Liver (tissue), 8 donors: ENCODE measurements at regions not wholly inside any gene's neighbourhood (a gene's known extent, or its start where the extent isn't known, plus 50 kb on each side); places are given as distances from the start of the nearest gene placed in this dataset.

Experiments
- DNase-seq: peaks from one replicate; pipeline ENCODE4 v3.0.0-alpha.2; 2017; ENCODE audit warnings: low spot score
- H3K27ac ChIP-seq, 2 donors: one replicate each; pipeline ENCODE4 v1.7.0; 2013; ENCODE audit warnings: inconsistent platforms in 2 of 2, low read length in 2 of 2, control low read depth in 1 of 2, low read depth in 1 of 2, mild to moderate bottlenecking in 1 of 2
- H3K27me3 ChIP-seq, 4 donors: one replicate each; pipeline versions ENCODE4 v1.6.1 to v1.7.0; 2013; ENCODE audit warnings: low read length in 3 of 4, inconsistent platforms in 1 of 4, mild to moderate bottlenecking in 1 of 4, moderate library complexity in 1 of 4; ENCODE audit not compliant: control insufficient read depth in 4 of 4, insufficient read depth in 4 of 4
- H3K36me3 ChIP-seq, 4 donors: one replicate each; pipeline versions ENCODE4 v1.6.1 to v1.7.0; 2013; ENCODE audit warnings: low read length in 3 of 4, mild to moderate bottlenecking in 3 of 4, low read depth in 1 of 4, moderate library complexity in 1 of 4; ENCODE audit not compliant: control insufficient read depth in 4 of 4, insufficient read depth in 3 of 4
- H3K4me1 ChIP-seq, 4 donors: one replicate each; pipeline versions ENCODE4 v1.6.1 to v1.7.0; 2013; ENCODE audit warnings: low read length in 3 of 4, mild to moderate bottlenecking in 3 of 4, moderate library complexity in 1 of 4; ENCODE audit not compliant: control insufficient read depth in 4 of 4, insufficient read depth in 4 of 4
- H3K4me3 ChIP-seq, 3 donors: one replicate each; pipeline versions ENCODE4 v1.6.1 to v1.7.0; 2013; ENCODE audit warnings: low read length in 3 of 3, control low read depth in 1 of 3, low read depth in 1 of 3, mild to moderate bottlenecking in 1 of 3
- H3K9ac ChIP-seq, 2 donors: one replicate each; pipeline ENCODE4 v1.7.0; 2013; ENCODE audit warnings: low read length in 2 of 2, mild to moderate bottlenecking in 2 of 2, moderate library complexity in 2 of 2, control low read depth in 1 of 2, low read depth in 1 of 2
- H3K9me3 ChIP-seq, 4 donors: one replicate each; pipeline versions ENCODE4 v1.6.1 to v1.7.0; 2013; ENCODE audit warnings: low read length in 3 of 4; ENCODE audit not compliant: control insufficient read depth in 4 of 4
- EGR1 ChIP-seq, 2 donors: IDR thresholded peaks; 2 replicates each; pipeline ENCODE4 v1.6.1; 2016 to 2018; ENCODE audit warnings: antibody characterized with exemption in 2 of 2, low read depth in 2 of 2
- FOXA1 ChIP-seq: IDR thresholded peaks from 2 replicates; pipeline ENCODE4 v1.6.1; 2016; ENCODE audit warnings: antibody characterized with exemption
- FOXA2 ChIP-seq: IDR thresholded peaks from 2 replicates; pipeline ENCODE4 v1.6.1; 2016; ENCODE audit warnings: antibody characterized with exemption
- GABPA ChIP-seq, 2 donors: IDR thresholded peaks in 1 of 2; conservative IDR thresholded peaks in 1 of 2; 2 replicates each; pipeline ENCODE4 v1.6.1; 2016; ENCODE audit warnings: antibody characterized with exemption in 2 of 2, mild to moderate bottlenecking in 1 of 2, moderate library complexity in 1 of 2
- HNF4A ChIP-seq, 2 donors: conservative IDR thresholded peaks; 2 replicates each; pipeline ENCODE4 v1.6.1; 2016; ENCODE audit warnings: antibody characterized with exemption in 2 of 2, mild to moderate bottlenecking in 2 of 2
- HNF4G ChIP-seq: IDR thresholded peaks from 2 replicates; pipeline ENCODE4 v1.6.1; 2016; ENCODE audit warnings: antibody characterized with exemption
- JUND ChIP-seq, 2 donors: IDR thresholded peaks; 2 replicates each; pipeline ENCODE4 v1.6.1; 2016; ENCODE audit warnings: antibody characterized with exemption in 2 of 2
- MAX ChIP-seq: IDR thresholded peaks from 2 replicates; pipeline ENCODE4 v1.6.1; 2016; ENCODE audit warnings: antibody characterized with exemption
- RAD21 ChIP-seq, 2 donors: IDR thresholded peaks; 2 replicates each; pipeline ENCODE4 v1.6.1; 2016; ENCODE audit warnings: antibody characterized with exemption in 2 of 2, mild to moderate bottlenecking in 2 of 2
- RXRA ChIP-seq, 2 donors: IDR thresholded peaks; 2 replicates each; pipeline ENCODE4 v1.6.1; 2017 to 2018; ENCODE audit warnings: antibody characterized with exemption in 2 of 2, mild to moderate bottlenecking in 1 of 2
- SP1 ChIP-seq: IDR thresholded peaks from 2 replicates; pipeline ENCODE4 v1.6.1; 2018; ENCODE audit warnings: antibody characterized with exemption, mild to moderate bottlenecking
- TAF1 ChIP-seq: conservative IDR thresholded peaks from 2 replicates; pipeline ENCODE4 v1.6.1; 2016; ENCODE audit warnings: antibody characterized with exemption, mild to moderate bottlenecking
- YY1 ChIP-seq: IDR thresholded peaks from 2 replicates; pipeline ENCODE4 v1.6.1; 2016; ENCODE audit warnings: antibody characterized with exemption, mild to moderate bottlenecking
- ZBTB33 ChIP-seq: IDR thresholded peaks from 2 replicates; pipeline ENCODE4 v1.6.1; 2016; ENCODE audit warnings: antibody characterized with exemption
- WGBS: extraction: QIAGEN DNeasy Blood & Tissue Kit; methylation state at CpG from one replicate; pipeline ENCODE4 v1.1.7; 2013; 5-methylcytosine and 5-hydroxymethylcytosine counted together
- TF ChIP-seq, protein P1 (sequence below): IDR thresholded peaks from 2 replicates; pipeline ENCODE4 v1.6.1; 2016; ENCODE audit warnings: antibody characterized with exemption, mild to moderate bottlenecking
- TF ChIP-seq, protein P2 (sequence below): fragments of 150-350 bp; IDR thresholded peaks from 2 replicates; pipeline ENCODE4 v1.5.1; 2017; ENCODE audit warnings: improper control_type of control experiment, low read depth, low read length; ENCODE audit not compliant: missing input control
- TF ChIP-seq, protein P3 (sequence below): IDR thresholded peaks from 2 replicates; pipeline ENCODE4 v1.6.1; 2016; ENCODE audit warnings: antibody characterized with exemption
- donor health status: healthy.
- donor health status: healthy.
- donor health status: healthy.
- donor health status: healthy.
- donor health status: healthy.

DNA sequence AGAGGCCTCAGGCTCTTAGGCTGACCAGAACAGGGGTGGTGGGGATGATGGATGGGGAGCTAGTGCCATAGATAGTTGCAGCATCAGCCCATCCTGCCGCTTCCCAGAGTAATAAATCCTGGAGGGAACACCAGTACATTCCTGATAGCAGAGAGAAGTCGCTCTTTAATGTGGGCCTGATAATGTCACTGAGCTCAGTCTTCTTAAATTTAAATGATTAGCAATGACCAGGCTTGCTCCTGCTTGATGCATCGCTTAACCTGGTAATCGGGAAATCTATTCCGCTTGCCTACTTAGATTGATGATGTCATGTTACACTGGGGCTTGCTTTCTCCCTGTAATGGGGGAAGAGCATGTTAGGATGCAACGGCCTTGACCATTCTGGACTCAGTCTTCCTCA, 218.6 kb upstream of the PLXNA2 start:
- Histone ChIP-seq H3K27ac (no peak overlapping the region), H3K9me3 (no peaks in the 10 kb centered on the region), H3K4me3 (no peak overlapping the region), H3K4me1 (no peaks in the 10 kb centered on the region), H3K9ac (no peak overlapping the region), H3K36me3 (no peaks in the 10 kb centered on the region), H3K27me3 (no peaks in the 10 kb centered on the region)
- TF ChIP-seq MAX (no peak), EGR1 (IDR thresholded peaks at IDR 0.05; ENCODE audit: low read depth in 2 of 2) (no peak), SP1 (no peak), RAD21 (IDR thresholded peaks at IDR 0.05) (no peak), HNF4A (conservative IDR thresholded peaks at IDR 0.05) (no peak), YY1 (no peak), JUND (IDR thresholded peaks at IDR 0.05) (no peak), HNF4G (no peak), GABPA (IDR thresholded peaks at IDR 0.05 in 1 of 2, conservative IDR thresholded peaks at IDR 0.05 in 1 of 2) (no peak), RXRA (IDR thresholded peaks at IDR 0.05) (no peak), FOXA2 (no peak), FOXA1 (no peak), ZBTB33 (no peak)
- TF ChIP-seq, protein P1, sequence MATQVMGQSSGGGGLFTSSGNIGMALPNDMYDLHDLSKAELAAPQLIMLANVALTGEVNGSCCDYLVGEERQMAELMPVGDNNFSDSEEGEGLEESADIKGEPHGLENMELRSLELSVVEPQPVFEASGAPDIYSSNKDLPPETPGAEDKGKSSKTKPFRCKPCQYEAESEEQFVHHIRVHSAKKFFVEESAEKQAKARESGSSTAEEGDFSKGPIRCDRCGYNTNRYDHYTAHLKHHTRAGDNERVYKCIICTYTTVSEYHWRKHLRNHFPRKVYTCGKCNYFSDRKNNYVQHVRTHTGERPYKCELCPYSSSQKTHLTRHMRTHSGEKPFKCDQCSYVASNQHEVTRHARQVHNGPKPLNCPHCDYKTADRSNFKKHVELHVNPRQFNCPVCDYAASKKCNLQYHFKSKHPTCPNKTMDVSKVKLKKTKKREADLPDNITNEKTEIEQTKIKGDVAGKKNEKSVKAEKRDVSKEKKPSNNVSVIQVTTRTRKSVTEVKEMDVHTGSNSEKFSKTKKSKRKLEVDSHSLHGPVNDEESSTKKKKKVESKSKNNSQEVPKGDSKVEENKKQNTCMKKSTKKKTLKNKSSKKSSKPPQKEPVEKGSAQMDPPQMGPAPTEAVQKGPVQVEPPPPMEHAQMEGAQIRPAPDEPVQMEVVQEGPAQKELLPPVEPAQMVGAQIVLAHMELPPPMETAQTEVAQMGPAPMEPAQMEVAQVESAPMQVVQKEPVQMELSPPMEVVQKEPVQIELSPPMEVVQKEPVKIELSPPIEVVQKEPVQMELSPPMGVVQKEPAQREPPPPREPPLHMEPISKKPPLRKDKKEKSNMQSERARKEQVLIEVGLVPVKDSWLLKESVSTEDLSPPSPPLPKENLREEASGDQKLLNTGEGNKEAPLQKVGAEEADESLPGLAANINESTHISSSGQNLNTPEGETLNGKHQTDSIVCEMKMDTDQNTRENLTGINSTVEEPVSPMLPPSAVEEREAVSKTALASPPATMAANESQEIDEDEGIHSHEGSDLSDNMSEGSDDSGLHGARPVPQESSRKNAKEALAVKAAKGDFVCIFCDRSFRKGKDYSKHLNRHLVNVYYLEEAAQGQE: no peak
- TF ChIP-seq, protein P2, sequence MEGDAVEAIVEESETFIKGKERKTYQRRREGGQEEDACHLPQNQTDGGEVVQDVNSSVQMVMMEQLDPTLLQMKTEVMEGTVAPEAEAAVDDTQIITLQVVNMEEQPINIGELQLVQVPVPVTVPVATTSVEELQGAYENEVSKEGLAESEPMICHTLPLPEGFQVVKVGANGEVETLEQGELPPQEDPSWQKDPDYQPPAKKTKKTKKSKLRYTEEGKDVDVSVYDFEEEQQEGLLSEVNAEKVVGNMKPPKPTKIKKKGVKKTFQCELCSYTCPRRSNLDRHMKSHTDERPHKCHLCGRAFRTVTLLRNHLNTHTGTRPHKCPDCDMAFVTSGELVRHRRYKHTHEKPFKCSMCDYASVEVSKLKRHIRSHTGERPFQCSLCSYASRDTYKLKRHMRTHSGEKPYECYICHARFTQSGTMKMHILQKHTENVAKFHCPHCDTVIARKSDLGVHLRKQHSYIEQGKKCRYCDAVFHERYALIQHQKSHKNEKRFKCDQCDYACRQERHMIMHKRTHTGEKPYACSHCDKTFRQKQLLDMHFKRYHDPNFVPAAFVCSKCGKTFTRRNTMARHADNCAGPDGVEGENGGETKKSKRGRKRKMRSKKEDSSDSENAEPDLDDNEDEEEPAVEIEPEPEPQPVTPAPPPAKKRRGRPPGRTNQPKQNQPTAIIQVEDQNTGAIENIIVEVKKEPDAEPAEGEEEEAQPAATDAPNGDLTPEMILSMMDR: no peak
- TF ChIP-seq, protein P3, sequence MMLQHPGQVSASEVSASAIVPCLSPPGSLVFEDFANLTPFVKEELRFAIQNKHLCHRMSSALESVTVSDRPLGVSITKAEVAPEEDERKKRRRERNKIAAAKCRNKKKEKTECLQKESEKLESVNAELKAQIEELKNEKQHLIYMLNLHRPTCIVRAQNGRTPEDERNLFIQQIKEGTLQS: no peak
- DNase-seq: no peak
- 88% methylated on average over 6 of the region's 6 CpGs for WGBS

- DNase-seq: no peak
- no peak overlapping the region for H3K9ac ChIP-seq
- H3K4me3 ChIP-seq: no peak overlapping the region
- H3K27me3 ChIP-seq: no peaks in the 10 kb centered on the region
- H3K36me3 ChIP-seq: no peaks in the 10 kb centered on the region
- no peak overlapping the region for H3K27ac ChIP-seq
- H3K9me3 ChIP-seq: no peaks in the 10 kb centered on the region
- 93% methylated on average over 3 of the region's 3 CpGs for WGBS
- no peaks in the 10 kb centered on the region for H3K4me1 ChIP-seq
- TF ChIP-seq RAD21 (IDR thresholded peaks at IDR 0.05) (no peak), HNF4G (no peak), HNF4A (conservative IDR thresholded peaks at IDR 0.05) (no peak), FOXA2 (no peak), RXRA (IDR thresholded peaks at IDR 0.05) (no peak), GABPA (IDR thresholded peaks at IDR 0.05 in 1 of 2, conservative IDR thresholded peaks at IDR 0.05 in 1 of 2) (no peak), FOXA1 (no peak), JUND (IDR thresholded peaks at IDR 0.05) (no peak), TAF1 (no peak), YY1 (no peak), ZBTB33 (no peak), SP1 (no peak)
- TF ChIP-seq, protein P3: no peak
- TF ChIP-seq, protein P1: no peak
These were observed 221.1 kb upstream of the PLXNA2 start for GRCh38 chr1:208465266-208465665.
